ENCODE measurements at regions not wholly inside any gene's neighbourhood (a gene's known extent, or its start where the extent isn't known, plus 50 kb on each side); places are given as distances from the start of the nearest gene placed in this dataset.

GRCh38 chr3:26550413-26550812, 72.2 kb upstream of the LRRC3B start:
- H3K27me3 ChIP-seq: no peaks in the 10 kb centered on the region
- no peak for TF ChIP-seq POLR2A (IDR thresholded peaks at IDR 0.05)
- TF ChIP-seq CTCF (IDR thresholded peaks at IDR 0.05): no peak
- H3K36me3 ChIP-seq: no peaks in the 10 kb centered on the region
- no peak overlapping the region for H3K27ac ChIP-seq
- DNase-seq: no peak
- peaks cover 0 to 3% (median 0%) of the 10 kb centered on the region in 4 donors for H3K9me3 ChIP-seq
- no peak overlapping the region for H3K4me3 ChIP-seq
- no peaks in the 10 kb centered on the region for H3K4me1 ChIP-seq

- DNase-seq: no peak
- TF ChIP-seq POLR2A (IDR thresholded peaks at IDR 0.05) (no peak), CTCF (IDR thresholded peaks at IDR 0.05) (no peak)
- Histone ChIP-seq H3K9me3 (no peaks in the 10 kb centered on the region), H3K4me3 (no peak overlapping the region), H3K4me1 (no peaks in the 10 kb centered on the region), H3K36me3 (no peaks in the 10 kb centered on the region), H3K27me3 (no peaks in the 10 kb centered on the region), H3K27ac (no peak overlapping the region)
Measured at GRCh38 chr3:26556637-26557036, 65.9 kb upstream of the LRRC3B start.

- Histone ChIP-seq H3K36me3 (no peaks in the 10 kb centered on the region), H3K4me3 (no peak overlapping the region), H3K4me1 (no peaks in the 10 kb centered on the region), H3K9me3 (no peaks in the 10 kb centered on the region), H3K27me3 (no peaks in the 10 kb centered on the region), H3K27ac (no peak overlapping the region)
- TF ChIP-seq CTCF (IDR thresholded peaks at IDR 0.05) (no peak), POLR2A (IDR thresholded peaks at IDR 0.05) (no peak)
- no peak for DNase-seq
Measured at GRCh38 chr3:26558257-26558656, 64.3 kb upstream of the LRRC3B start.

GRCh38 chr3:26559227-26559626, 63.3 kb upstream of the LRRC3B start:
- H3K27me3 ChIP-seq: no peaks in the 10 kb centered on the region
- no peaks in the 10 kb centered on the region for H3K4me1 ChIP-seq
- DNase-seq: no peak
- no peaks in the 10 kb centered on the region for H3K9me3 ChIP-seq
- H3K36me3 ChIP-seq: no peaks in the 10 kb centered on the region
- TF ChIP-seq POLR2A (IDR thresholded peaks at IDR 0.05) (no peak), CTCF (IDR thresholded peaks at IDR 0.05) (no peak)
- no peak overlapping the region for H3K4me3 ChIP-seq
- H3K27ac ChIP-seq: no peak overlapping the region

GRCh38 chr3:26560081-26560480, 62.5 kb upstream of the LRRC3B start:
- no peaks in the 10 kb centered on the region for H3K27me3 ChIP-seq
- no peak overlapping the region for H3K4me3 ChIP-seq
- DNase-seq: no peak
- H3K9me3 ChIP-seq: no peaks in the 10 kb centered on the region
- no peak overlapping the region for H3K27ac ChIP-seq
- H3K4me1 ChIP-seq: no peaks in the 10 kb centered on the region
- no peaks in the 10 kb centered on the region for H3K36me3 ChIP-seq
- no peak for TF ChIP-seq POLR2A (IDR thresholded peaks at IDR 0.05)
- TF ChIP-seq CTCF (IDR thresholded peaks at IDR 0.05): no peak
